H1 (cell line): ENCODE measurements at regions not wholly inside any gene's neighbourhood (a gene's known extent, or its start where the extent isn't known, plus 50 kb on each side); places are given as distances from the start of the nearest gene placed in this dataset.

Source experiments
- CTCF ChIA-PET: fragments of 300-600 bp; sonication (Branson Sonifier 250); formaldehyde crosslinking; loops from one replicate; lab custom pipeline; 2021; ENCODE audit not compliant: partially characterized antibody; lab: Charles Lee
- POLR2A ChIA-PET: fragments of 300-600 bp; sonication (Branson Sonifier 250); formaldehyde crosslinking; loops from one replicate; lab custom pipeline; 2021; ENCODE audit warnings: inconsistent platforms; ENCODE audit not compliant: partially characterized antibody; lab: Charles Lee
- DNase-seq, 2 experiments: peaks; one replicate each; pipeline versions ENCODE4 v3.0.0 to v3.0.0-alpha.2; 2010 to 2022; ENCODE audit warnings: low spot score in 2 of 2, low read depth in 1 of 2, mixed read lengths in 1 of 2
- FAIRE-seq: peaks from 2 replicates; lab custom pipeline; 2011; peaks lifted over from hg19 to GRCh38; lab: Jason Lieb, UNC
- H2AFZ ChIP-seq: 2 replicates; pipeline ENCODE4 v1.8.1; 2012; ENCODE audit warnings: low read length, inconsistent platforms
- H2AK5ac ChIP-seq: 2 replicates; pipeline ENCODE4 v1.6.1; 2013; ENCODE audit warnings: low read depth, low read length
- H2BK120ac ChIP-seq: replicated peaks from 2 replicates; pipeline ENCODE3; 2013; ENCODE audit warnings: low read depth, low read length, inconsistent platforms
- H2BK12ac ChIP-seq: 2 replicates; pipeline ENCODE4 v1.6.1; 2013; ENCODE audit warnings: low read depth, low read length
- H2BK15ac ChIP-seq: 2 replicates; pipeline ENCODE4 v1.6.1; 2013; ENCODE audit warnings: low read length
- H2BK20ac ChIP-seq: 2 replicates; pipeline ENCODE4 v1.6.1; 2013; ENCODE audit warnings: low read length
- H2BK5ac ChIP-seq: 2 replicates; pipeline ENCODE4 v1.6.1; 2013; ENCODE audit warnings: low read depth, low read length
- H3K14ac ChIP-seq: 2 replicates; pipeline ENCODE4 v1.6.1; 2013; ENCODE audit warnings: inconsistent platforms; ENCODE audit not compliant: insufficient read length
- H3K18ac ChIP-seq: 2 replicates; pipeline ENCODE4 v1.6.1; 2013; ENCODE audit warnings: low read length; ENCODE audit errors: extremely low read depth
- H3K23ac ChIP-seq: 2 replicates; pipeline ENCODE4 v1.6.1; 2013; ENCODE audit warnings: inconsistent platforms; ENCODE audit not compliant: insufficient read length
- H3K23me2 ChIP-seq: 2 replicates; pipeline ENCODE4 v1.6.1; 2013; ENCODE audit warnings: low read depth, low read length
- H3K27ac ChIP-seq: 2 replicates; pipeline ENCODE4 v1.6.1; 2011; ENCODE audit warnings: low read depth, low read length, inconsistent platforms
- H3K27me3 ChIP-seq, 4 experiments: replicated peaks in 1 of 4; 1 replicate in 1 of 4; 2 replicates in 3 of 4; pipeline versions ENCODE4 v1.6.1 to v1.8.1; 2011 to 2013; ENCODE audit warnings: low read length in 3 of 4, mild to moderate bottlenecking in 3 of 4, inconsistent platforms in 2 of 4, mixed read lengths in 2 of 4, moderate library complexity in 1 of 4; ENCODE audit not compliant: control insufficient read depth in 3 of 4, insufficient read depth in 3 of 4; ENCODE audit errors: extremely low read depth in 1 of 4
- H3K36me3 ChIP-seq, 4 experiments: 2 replicates each; pipeline versions ENCODE4 v1.6.1 to v1.8.1; 2011 to 2013; ENCODE audit warnings: mild to moderate bottlenecking in 4 of 4, low read length in 3 of 4, moderate library complexity in 2 of 4, control low read depth in 1 of 4, inconsistent platforms in 1 of 4; ENCODE audit not compliant: insufficient read depth in 4 of 4, control insufficient read depth in 2 of 4
- H3K4ac ChIP-seq: replicated peaks from 2 replicates; pipeline ENCODE3; 2013; ENCODE audit warnings: low read length, low read depth, mixed read lengths, inconsistent platforms; ENCODE audit not compliant: insufficient read length
- H3K4me1 ChIP-seq, 4 experiments: replicated peaks in 1 of 4; 1 replicate in 1 of 4; 2 replicates in 3 of 4; pipeline versions ENCODE4 v1.6.1 to v1.8.1; 2011 to 2013; ENCODE audit warnings: low read length in 3 of 4, inconsistent platforms in 2 of 4, mixed read lengths in 1 of 4; ENCODE audit not compliant: insufficient read depth in 4 of 4, control insufficient read depth in 3 of 4
- H3K4me2 ChIP-seq, 2 experiments: 2 replicates each; pipeline versions ENCODE4 v1.6.1 to v1.8.1; 2011 to 2013; ENCODE audit warnings: low read depth in 2 of 2, low read length in 2 of 2, control low read depth in 1 of 2, inconsistent platforms in 1 of 2, mild to moderate bottlenecking in 1 of 2; ENCODE audit not compliant: insufficient read depth in 1 of 2
- H3K4me3 ChIP-seq, 4 experiments: fragments of 200-600, 300-600 bp in 1 of 4; sonication (generic), shearing (Covaris generic), sonication (Bioruptor Twin) in 1 of 4; 2 replicates each; pipeline versions ENCODE4 v1.5.1 to v1.8.1; 2011 to 2016; ENCODE audit warnings: low read length in 4 of 4, low read depth in 3 of 4, control low read depth in 2 of 4, inconsistent platforms in 2 of 4, mild to moderate bottlenecking in 2 of 4, mixed read lengths in 1 of 4, moderate library complexity in 1 of 4; ENCODE audit not compliant: insufficient read depth in 2 of 4; ENCODE audit errors: extremely low read depth in 1 of 4
- H3K56ac ChIP-seq: replicated peaks from 2 replicates; pipeline ENCODE3; 2013; ENCODE audit warnings: low read depth, mild to moderate bottlenecking, mixed read lengths, low read length, inconsistent platforms; ENCODE audit not compliant: insufficient read length
- H3K79me1 ChIP-seq: 2 replicates; pipeline ENCODE4 v1.6.1; 2013; ENCODE audit warnings: low read depth, low read length, control low read depth
- H3K79me2 ChIP-seq, 2 experiments: 2 replicates each; pipeline versions ENCODE4 v1.6.1 to v1.8.1; 2012 to 2013; ENCODE audit warnings: low read length in 2 of 2, mild to moderate bottlenecking in 2 of 2, inconsistent platforms in 1 of 2; ENCODE audit not compliant: insufficient read depth in 2 of 2, control insufficient read depth in 1 of 2
- H3K9ac ChIP-seq, 4 experiments: replicated peaks in 1 of 4; 1 replicate in 1 of 4; 2 replicates in 3 of 4; pipeline versions ENCODE4 v1.6.1 to v1.8.1; 2011 to 2013; ENCODE audit warnings: low read depth in 3 of 4, low read length in 3 of 4, control low read depth in 2 of 4, mild to moderate bottlenecking in 2 of 4, moderate library complexity in 2 of 4, inconsistent platforms in 1 of 4; ENCODE audit errors: extremely low read depth in 1 of 4
- H3K9me3 ChIP-seq, 2 experiments: 2 replicates each; pipeline versions ENCODE4 v1.6.1 to v1.8.1; 2012 to 2013; ENCODE audit warnings: mild to moderate bottlenecking in 2 of 2, moderate library complexity in 2 of 2, control low read depth in 1 of 2, inconsistent platforms in 1 of 2, low read depth in 1 of 2, low read length in 1 of 2, mixed read lengths in 1 of 2; ENCODE audit not compliant: insufficient read depth in 2 of 2
- H4K20me1 ChIP-seq, 2 experiments: replicated peaks in 1 of 2; 2 replicates each; pipeline versions ENCODE3 to v1.8.1; 2011 to 2013; ENCODE audit warnings: inconsistent platforms in 2 of 2, low read length in 2 of 2, mild to moderate bottlenecking in 1 of 2; ENCODE audit not compliant: insufficient read depth in 2 of 2, control insufficient read depth in 1 of 2
- H4K5ac ChIP-seq: 2 replicates; pipeline ENCODE4 v1.6.1; 2013; ENCODE audit warnings: low read length, low read depth, mixed read lengths, inconsistent platforms; ENCODE audit not compliant: insufficient read length
- H4K8ac ChIP-seq: 2 replicates; pipeline ENCODE4 v1.8.0; 2013; ENCODE audit warnings: mild to moderate bottlenecking, moderate library complexity, low read length, inconsistent platforms; ENCODE audit not compliant: insufficient read depth; ENCODE audit errors: extremely low read depth
- H4K91ac ChIP-seq: replicated peaks from 2 replicates; pipeline ENCODE3; 2013; ENCODE audit warnings: low read length, mixed read lengths, inconsistent platforms; ENCODE audit not compliant: insufficient read length
- BRCA1 ChIP-seq: IDR thresholded peaks from 2 replicates; pipeline ENCODE4 v1.6.1; 2012; ENCODE audit warnings: low read depth, low read length, improper control_type of control experiment
- GTF2F1 ChIP-seq: IDR thresholded peaks from 2 replicates; pipeline ENCODE4 v1.6.1; 2012; ENCODE audit warnings: low read depth, low read length, improper control_type of control experiment, borderline replicate concordance
- PHF8 ChIP-seq: fragments of 200-600 bp; sonication (generic); conservative IDR thresholded peaks from 2 replicates; pipeline ENCODE4 v1.7.1; 2012; ENCODE audit warnings: low read depth, mild to moderate bottlenecking, inconsistent platforms, low read length, moderate library complexity
- ZNF274 ChIP-seq: IDR thresholded peaks from 2 replicates; pipeline ENCODE4 v1.7.0; 2012; ENCODE audit warnings: low read length, borderline replicate concordance; ENCODE audit errors: extremely low read depth
- WGBS, 2 experiments: shearing (Covaris generic) in 1 of 2; methylation state at CpG; one replicate each; pipeline versions ENCODE4 v1.1.6 to v1.1.7; 2013 to 2015; ENCODE audit warnings: low lambda C conversion rate in 2 of 2, mixed read lengths in 2 of 2, inconsistent platforms in 1 of 2, low coverage in 1 of 2, missing lambda C conversion rate in 1 of 2; ENCODE audit not compliant: insufficient replicate concordance in 2 of 2, insufficient coverage in 1 of 2, insufficient read length in 1 of 2; ENCODE audit errors: extremely low coverage in 1 of 2, missing lambda C conversion rate in 1 of 2; 5-methylcytosine and 5-hydroxymethylcytosine counted together
- TF ChIP-seq, protein P1 (sequence below): IDR thresholded peaks from 2 replicates; pipeline ENCODE4 v1.6.1; 2011; ENCODE audit warnings: low read length, improper control_type of control experiment
- TF ChIP-seq, protein P2 (sequence below): IDR thresholded peaks from 2 replicates; pipeline ENCODE4 v1.6.1; 2012; ENCODE audit warnings: inconsistent platforms

DNA sequence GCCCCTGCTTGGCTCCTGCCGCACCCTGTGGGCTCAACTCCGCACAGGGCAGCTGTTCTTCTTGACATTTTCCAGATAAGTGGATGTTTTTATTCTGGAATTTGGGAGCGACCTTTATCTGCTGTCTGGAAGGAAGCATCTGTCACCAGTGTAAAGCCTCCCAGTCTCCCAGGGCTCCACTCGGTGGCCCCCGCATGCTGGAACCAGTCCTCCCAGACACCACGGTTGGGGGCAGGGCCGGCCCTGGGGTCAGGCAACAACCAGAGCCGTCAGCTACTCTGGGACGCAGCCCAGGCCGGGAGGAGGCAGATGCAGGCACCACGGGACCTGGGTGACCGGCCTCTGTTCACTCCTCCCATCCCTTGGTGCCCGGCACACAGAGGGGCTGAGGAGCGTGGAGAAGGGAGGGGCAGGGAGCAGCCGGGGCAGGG, 92.8 kb upstream of the ADAMTS2 start:
- no peak overlapping the region for H3K56ac ChIP-seq
- no peaks in the 10 kb centered on the region; a peak in 1 of 7 replicates for H3K27me3 ChIP-seq
- H2AFZ ChIP-seq, result no peak overlapping the region
- no peak overlapping the region for H2BK120ac ChIP-seq
- POLR2A ChIA-PET, result interaction anchor here (1.6 kb wide), 1 partner anchor 121 kb away, joined by 4 read pairs; no protein-coding TSS in a partner anchor
- H4K8ac ChIP-seq, result no peak overlapping the region
- no peaks in the 10 kb centered on the region for H3K36me3 ChIP-seq
- no peak overlapping the region for H3K18ac ChIP-seq
- H3K79me1 ChIP-seq, result no peaks in the 10 kb centered on the region
- H2AK5ac ChIP-seq, result no peak overlapping the region
- H3K23me2 ChIP-seq, result peaks cover 7% of the 10 kb centered on the region; the same call in 1 of the 2 replicates
- no peak overlapping the region for H2BK15ac ChIP-seq
- no peak overlapping the region; the same call in 1 of the 2 replicates for H2BK5ac ChIP-seq
- no peak overlapping the region for H3K14ac ChIP-seq
- no peak overlapping the region for H3K4me2 ChIP-seq
- peaks cover 0 to 2% of the 10 kb centered on the region in 2 experiments; a peak in 1 of 4 replicates for H3K9me3 ChIP-seq
- no peak for DNase-seq
- no peak overlapping the region for H2BK12ac ChIP-seq
- H4K5ac ChIP-seq, result no peak overlapping the region
- H4K91ac ChIP-seq, result no peak overlapping the region
- no peak for FAIRE-seq
- no peaks in the 10 kb centered on the region for H3K79me2 ChIP-seq
- WGBS, 2 experiments, result 88% methylated on average over 14 of the region's 15 CpGs; no CpG with 5 or more reads in 1 of the 2 experiments
- H3K4ac ChIP-seq, result no peak overlapping the region
- no peaks in the 10 kb centered on the region for H3K4me1 ChIP-seq
- H4K20me1 ChIP-seq, result no peaks in the 10 kb centered on the region
- no peak overlapping the region for H2BK20ac ChIP-seq
- H3K27ac ChIP-seq, result no peak overlapping the region
- CTCF ChIA-PET, result interaction anchor here (1.0 to 1.6 kb wide), 3 partner anchors 10 to 94 kb away, joined by 3 to 6 read pairs (median 3); no protein-coding TSS in a partner anchor
- H3K4me3 ChIP-seq, result no peak overlapping the region
- H3K23ac ChIP-seq, result no peak overlapping the region
- no peak for TF ChIP-seq PHF8
- no peak for TF ChIP-seq ZNF274
- TF ChIP-seq, protein P1, sequence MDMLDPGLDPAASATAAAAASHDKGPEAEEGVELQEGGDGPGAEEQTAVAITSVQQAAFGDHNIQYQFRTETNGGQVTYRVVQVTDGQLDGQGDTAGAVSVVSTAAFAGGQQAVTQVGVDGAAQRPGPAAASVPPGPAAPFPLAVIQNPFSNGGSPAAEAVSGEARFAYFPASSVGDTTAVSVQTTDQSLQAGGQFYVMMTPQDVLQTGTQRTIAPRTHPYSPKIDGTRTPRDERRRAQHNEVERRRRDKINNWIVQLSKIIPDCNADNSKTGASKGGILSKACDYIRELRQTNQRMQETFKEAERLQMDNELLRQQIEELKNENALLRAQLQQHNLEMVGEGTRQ, result no peak
- TF ChIP-seq GTF2F1, result no peak
- TF ChIP-seq, protein P2, sequence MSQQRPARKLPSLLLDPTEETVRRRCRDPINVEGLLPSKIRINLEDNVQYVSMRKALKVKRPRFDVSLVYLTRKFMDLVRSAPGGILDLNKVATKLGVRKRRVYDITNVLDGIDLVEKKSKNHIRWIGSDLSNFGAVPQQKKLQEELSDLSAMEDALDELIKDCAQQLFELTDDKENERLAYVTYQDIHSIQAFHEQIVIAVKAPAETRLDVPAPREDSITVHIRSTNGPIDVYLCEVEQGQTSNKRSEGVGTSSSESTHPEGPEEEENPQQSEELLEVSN, result no peak
- no peak for TF ChIP-seq BRCA1
- TF ChIP-seq, all 59 proteins: peak for 0
- H3K9ac ChIP-seq, result no peak overlapping the region
